ENCODE measurements at regions not wholly inside any gene's neighbourhood (a gene's known extent, or its start where the extent isn't known, plus 50 kb on each side); places are given as distances from the start of the nearest gene placed in this dataset.

DNA sequence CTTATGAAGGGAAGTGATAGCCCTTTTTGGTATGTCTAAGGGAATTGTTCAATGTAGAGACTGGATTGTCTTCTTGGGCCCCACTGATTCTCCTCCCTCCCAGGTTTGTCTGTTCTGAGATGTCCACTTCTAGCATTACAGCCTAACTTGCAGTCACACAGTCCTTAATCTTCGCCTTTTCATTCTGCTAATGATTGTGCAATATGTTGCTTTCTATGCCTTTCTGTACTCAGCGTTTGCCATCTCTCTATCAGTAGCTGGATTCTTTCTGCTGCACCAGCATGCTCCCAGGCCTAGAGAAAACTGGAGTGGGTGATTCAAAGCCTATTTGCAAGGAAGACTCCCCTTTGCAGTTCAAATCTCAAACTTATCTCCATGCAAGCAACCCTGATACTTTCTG, 307.5 kb upstream of the DACH1 start:
- Histone ChIP-seq H3K36me3 (ENCODE audit: insufficient read depth, low read length) (no peaks in the 10 kb centered on the region), H3K9me3 (ENCODE audit: low read length) (no peaks in the 10 kb centered on the region), H3K4me1 (ENCODE audit: insufficient read depth, low read length, severe bottlenecking) (no peaks in the 10 kb centered on the region), H3K27me3 (ENCODE audit: insufficient read depth, low read length) (no peaks in the 10 kb centered on the region), H3K27ac (ENCODE audit: low read depth, low read length, poor library complexity, severe bottlenecking) (no peak overlapping the region), H3F3A (ENCODE audit: insufficient read depth, low read length) (no peaks in the 10 kb centered on the region), H3K79me2 (ENCODE audit: insufficient read depth, low read length) (no peaks in the 10 kb centered on the region), H4K20me1 (ENCODE audit: insufficient read depth, low read length) (no peaks in the 10 kb centered on the region), H3K4me2 (ENCODE audit: low read length) (no peak overlapping the region), H2AFZ (ENCODE audit: low read length) (no peak overlapping the region), H3K4me3 (ENCODE audit: low read depth, low read length, poor library complexity, severe bottlenecking) (no peak overlapping the region), H3K9ac (ENCODE audit: low read length) (no peak overlapping the region), H3K9me2 (ENCODE audit: low read depth, low read length) (no peaks in the 10 kb centered on the region)
- TF ChIP-seq EZH2 (IDR thresholded peaks at IDR 0.05; ENCODE audit: borderline replicate concordance, low read length), result no peak
- TF ChIP-seq, protein P1, sequence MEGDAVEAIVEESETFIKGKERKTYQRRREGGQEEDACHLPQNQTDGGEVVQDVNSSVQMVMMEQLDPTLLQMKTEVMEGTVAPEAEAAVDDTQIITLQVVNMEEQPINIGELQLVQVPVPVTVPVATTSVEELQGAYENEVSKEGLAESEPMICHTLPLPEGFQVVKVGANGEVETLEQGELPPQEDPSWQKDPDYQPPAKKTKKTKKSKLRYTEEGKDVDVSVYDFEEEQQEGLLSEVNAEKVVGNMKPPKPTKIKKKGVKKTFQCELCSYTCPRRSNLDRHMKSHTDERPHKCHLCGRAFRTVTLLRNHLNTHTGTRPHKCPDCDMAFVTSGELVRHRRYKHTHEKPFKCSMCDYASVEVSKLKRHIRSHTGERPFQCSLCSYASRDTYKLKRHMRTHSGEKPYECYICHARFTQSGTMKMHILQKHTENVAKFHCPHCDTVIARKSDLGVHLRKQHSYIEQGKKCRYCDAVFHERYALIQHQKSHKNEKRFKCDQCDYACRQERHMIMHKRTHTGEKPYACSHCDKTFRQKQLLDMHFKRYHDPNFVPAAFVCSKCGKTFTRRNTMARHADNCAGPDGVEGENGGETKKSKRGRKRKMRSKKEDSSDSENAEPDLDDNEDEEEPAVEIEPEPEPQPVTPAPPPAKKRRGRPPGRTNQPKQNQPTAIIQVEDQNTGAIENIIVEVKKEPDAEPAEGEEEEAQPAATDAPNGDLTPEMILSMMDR (IDR thresholded peaks at IDR 0.05; ENCODE audit: low read length), result no peak

DNA sequence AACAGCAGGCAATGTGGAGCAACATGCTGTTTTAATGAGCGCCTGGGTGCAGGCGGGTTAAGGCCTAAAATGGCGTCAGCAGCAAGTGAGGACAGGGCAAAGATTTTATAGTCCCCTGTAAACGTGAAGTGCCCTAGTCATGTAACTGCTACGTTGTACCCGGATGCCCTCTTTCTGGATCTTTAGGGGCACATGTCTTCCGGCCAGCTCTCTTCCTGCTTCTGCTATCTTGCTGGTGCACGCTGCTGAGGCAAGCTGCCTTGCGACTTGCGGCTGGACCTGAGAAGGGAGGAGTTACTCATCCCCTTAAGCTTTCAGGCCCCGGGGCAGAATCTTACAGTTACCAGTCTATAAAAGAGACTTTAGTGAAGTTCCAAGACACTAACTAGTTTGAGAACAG, 303.6 kb upstream of the DACH1 start:
- TF ChIP-seq, protein P1 (IDR thresholded peaks at IDR 0.05; ENCODE audit: low read length), result no peak
- TF ChIP-seq EZH2 (IDR thresholded peaks at IDR 0.05; ENCODE audit: borderline replicate concordance, low read length), result no peak
- no peak overlapping the region for H3K27ac ChIP-seq (ENCODE audit: low read depth, low read length, poor library complexity, severe bottlenecking)
- H3K27me3 ChIP-seq (ENCODE audit: insufficient read depth, low read length), result no peaks in the 10 kb centered on the region
- H3K4me2 ChIP-seq (ENCODE audit: low read length), result no peak overlapping the region
- no peaks in the 10 kb centered on the region for H3K4me1 ChIP-seq (ENCODE audit: insufficient read depth, low read length, severe bottlenecking)
- H3K9ac ChIP-seq (ENCODE audit: low read length), result no peak overlapping the region
- H2AFZ ChIP-seq (ENCODE audit: low read length), result no peak overlapping the region
- no peaks in the 10 kb centered on the region for H3K79me2 ChIP-seq (ENCODE audit: insufficient read depth, low read length)
- no peaks in the 10 kb centered on the region for H3K36me3 ChIP-seq (ENCODE audit: insufficient read depth, low read length)
- no peaks in the 10 kb centered on the region for H3F3A ChIP-seq (ENCODE audit: insufficient read depth, low read length)
- H3K4me3 ChIP-seq (ENCODE audit: low read depth, low read length, poor library complexity, severe bottlenecking), result no peak overlapping the region
- no peaks in the 10 kb centered on the region for H4K20me1 ChIP-seq (ENCODE audit: insufficient read depth, low read length)
- H3K9me3 ChIP-seq (ENCODE audit: low read length), result no peaks in the 10 kb centered on the region
- no peaks in the 10 kb centered on the region for H3K9me2 ChIP-seq (ENCODE audit: low read depth, low read length)

DNA sequence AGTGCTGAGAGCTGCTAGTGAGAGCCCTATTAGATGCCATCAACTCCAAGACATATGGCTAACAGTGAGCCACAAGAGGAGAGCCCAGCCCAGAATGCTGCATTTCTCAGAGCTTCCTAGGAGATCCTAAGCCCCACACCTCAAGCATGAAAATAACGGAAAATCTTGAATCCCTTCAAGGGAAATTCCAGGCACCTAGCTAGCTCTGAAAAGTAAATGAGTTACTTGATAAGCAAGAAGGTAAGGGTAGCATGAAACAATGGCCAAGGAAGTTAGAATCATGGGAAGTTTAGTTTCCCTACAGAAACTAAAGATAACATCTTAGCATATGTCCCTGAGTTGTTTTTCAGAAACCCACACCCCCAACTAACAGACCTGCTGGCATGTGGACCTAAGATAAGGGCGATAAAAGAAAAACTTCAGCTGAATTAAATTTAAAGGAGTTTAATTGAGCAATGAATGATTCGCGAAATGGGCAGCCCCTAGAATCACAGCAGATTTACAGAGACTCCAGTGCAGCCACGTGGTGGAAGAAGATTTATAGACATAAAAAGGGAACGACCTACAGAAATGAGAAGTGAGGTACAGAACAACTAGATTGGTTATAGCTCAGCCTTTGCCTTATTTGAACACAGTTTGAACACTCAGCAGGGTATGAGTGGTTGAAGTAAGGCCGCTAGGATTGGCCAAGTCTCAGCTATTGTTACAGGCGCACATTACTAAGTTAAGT, 301.3 kb upstream of the DACH1 start:
- TF ChIP-seq EZH2 (IDR thresholded peaks at IDR 0.05; ENCODE audit: borderline replicate concordance, low read length), result no peak
- TF ChIP-seq, protein P1 (IDR thresholded peaks at IDR 0.05; ENCODE audit: low read length), result no peak

More for the DNA sequence above, 301.3 kb upstream of the DACH1 start:
- Histone ChIP-seq H3K36me3 (ENCODE audit: insufficient read depth, low read length) (no peaks in the 10 kb centered on the region), H4K20me1 (ENCODE audit: insufficient read depth, low read length) (no peaks in the 10 kb centered on the region), H3K79me2 (ENCODE audit: insufficient read depth, low read length) (no peaks in the 10 kb centered on the region), H3K27ac (ENCODE audit: low read depth, low read length, poor library complexity, severe bottlenecking) (no peak overlapping the region), H2AFZ (ENCODE audit: low read length) (no peak overlapping the region), H3F3A (ENCODE audit: insufficient read depth, low read length) (no peaks in the 10 kb centered on the region), H3K9me3 (ENCODE audit: low read length) (no peaks in the 10 kb centered on the region), H3K4me1 (ENCODE audit: insufficient read depth, low read length, severe bottlenecking) (no peaks in the 10 kb centered on the region), H3K9ac (ENCODE audit: low read length) (no peak overlapping the region), H3K9me2 (ENCODE audit: low read depth, low read length) (no peaks in the 10 kb centered on the region), H3K27me3 (ENCODE audit: insufficient read depth, low read length) (no peaks in the 10 kb centered on the region), H3K4me3 (ENCODE audit: low read depth, low read length, poor library complexity, severe bottlenecking) (no peak overlapping the region), H3K4me2 (ENCODE audit: low read length) (no peak overlapping the region)

Measured in OCI-LY1 (cell line).